ENCODE measurements at regions not wholly inside any gene's neighbourhood (a gene's known extent, or its start where the extent isn't known, plus 50 kb on each side); places are given as distances from the start of the nearest gene placed in this dataset.

- DNase-seq (ENCODE audit: low read depth, low spot score): no peak
These were observed 55.7 kb downstream of the IRF2BP2 start for GRCh38 chr1:234554218-234554697.

GRCh38 chr1:234553240-234554188 is 56.5 kb downstream of the IRF2BP2 start:
- peak; percentile 66 for DNase-seq (ENCODE audit: low read depth, low spot score)

- no peak for DNase-seq (ENCODE audit: low read depth, low spot score)
These were observed 59.0 kb downstream of the IRF2BP2 start for GRCh38 chr1:234551032-234551378.

- peak; percentile 72 for DNase-seq (ENCODE audit: low read depth, low spot score)
These were observed 59.5 kb downstream of the IRF2BP2 start for GRCh38 chr1:234550341-234551031.

- DNase-seq (ENCODE audit: low read depth, low spot score): no peak
These were observed 60.4 kb downstream of the IRF2BP2 start for GRCh38 chr1:234549447-234550021.

- no peak for DNase-seq (ENCODE audit: low read depth, low spot score)
These were observed 62.8 kb downstream of the IRF2BP2 start for GRCh38 chr1:234546890-234547788.

GRCh38 chr1:234546387-234546704 is 63.6 kb downstream of the IRF2BP2 start:
- no peak for DNase-seq (ENCODE audit: low read depth, low spot score)

GRCh38 chr1:234545517-234546386 is 64.2 kb downstream of the IRF2BP2 start:
- DNase-seq (ENCODE audit: low read depth, low spot score): no peak

GRCh38 chr1:234544087-234544579 is 65.2 kb upstream of the TARBP1 start:
- no peak for DNase-seq (ENCODE audit: low read depth, low spot score)

GRCh38 chr1:234543442-234544086 is 64.6 kb upstream of the TARBP1 start:
- no peak for DNase-seq (ENCODE audit: low read depth, low spot score)

GRCh38 chr1:234542211-234542850 is 63.4 kb upstream of the TARBP1 start:
- DNase-seq (ENCODE audit: low read depth, low spot score): no peak

GRCh38 chr1:234541286-234541975 is 62.5 kb upstream of the TARBP1 start:
- no peak for DNase-seq (ENCODE audit: low read depth, low spot score)

GRCh38 chr1:234540404-234540762 is 61.4 kb upstream of the TARBP1 start:
- no peak for DNase-seq (ENCODE audit: low read depth, low spot score)

GRCh38 chr1:234539666-234540403 is 60.9 kb upstream of the TARBP1 start:
- peak; percentile 90 for DNase-seq (ENCODE audit: low read depth, low spot score)

- DNase-seq (ENCODE audit: low read depth, low spot score): no peak
These were observed 60.1 kb upstream of the TARBP1 start for GRCh38 chr1:234538930-234539649.

- DNase-seq (ENCODE audit: low read depth, low spot score): no peak
These were observed 59.2 kb upstream of the TARBP1 start for GRCh38 chr1:234538062-234538731.

- DNase-seq (ENCODE audit: low read depth, low spot score): no peak
These were observed 58.3 kb upstream of the TARBP1 start for GRCh38 chr1:234537236-234537635.
